Liver (tissue), 8 donors: ENCODE measurements at regions not wholly inside any gene's neighbourhood (a gene's known extent, or its start where the extent isn't known, plus 50 kb on each side); places are given as distances from the start of the nearest gene placed in this dataset.

Experiments
- DNase-seq: peaks from one replicate; pipeline ENCODE4 v3.0.0-alpha.2; 2017; ENCODE audit warnings: low spot score
- H3K27ac ChIP-seq, 2 donors: one replicate each; pipeline ENCODE4 v1.7.0; 2013; ENCODE audit warnings: inconsistent platforms in 2 of 2, low read length in 2 of 2, control low read depth in 1 of 2, low read depth in 1 of 2, mild to moderate bottlenecking in 1 of 2
- H3K27me3 ChIP-seq, 4 donors: one replicate each; pipeline versions ENCODE4 v1.6.1 to v1.7.0; 2013; ENCODE audit warnings: low read length in 3 of 4, inconsistent platforms in 1 of 4, mild to moderate bottlenecking in 1 of 4, moderate library complexity in 1 of 4; ENCODE audit not compliant: control insufficient read depth in 4 of 4, insufficient read depth in 4 of 4
- H3K36me3 ChIP-seq, 4 donors: one replicate each; pipeline versions ENCODE4 v1.6.1 to v1.7.0; 2013; ENCODE audit warnings: low read length in 3 of 4, mild to moderate bottlenecking in 3 of 4, low read depth in 1 of 4, moderate library complexity in 1 of 4; ENCODE audit not compliant: control insufficient read depth in 4 of 4, insufficient read depth in 3 of 4
- H3K4me1 ChIP-seq, 4 donors: one replicate each; pipeline versions ENCODE4 v1.6.1 to v1.7.0; 2013; ENCODE audit warnings: low read length in 3 of 4, mild to moderate bottlenecking in 3 of 4, moderate library complexity in 1 of 4; ENCODE audit not compliant: control insufficient read depth in 4 of 4, insufficient read depth in 4 of 4
- H3K4me3 ChIP-seq, 3 donors: one replicate each; pipeline versions ENCODE4 v1.6.1 to v1.7.0; 2013; ENCODE audit warnings: low read length in 3 of 3, control low read depth in 1 of 3, low read depth in 1 of 3, mild to moderate bottlenecking in 1 of 3
- H3K9ac ChIP-seq, 2 donors: one replicate each; pipeline ENCODE4 v1.7.0; 2013; ENCODE audit warnings: low read length in 2 of 2, mild to moderate bottlenecking in 2 of 2, moderate library complexity in 2 of 2, control low read depth in 1 of 2, low read depth in 1 of 2
- H3K9me3 ChIP-seq, 4 donors: one replicate each; pipeline versions ENCODE4 v1.6.1 to v1.7.0; 2013; ENCODE audit warnings: low read length in 3 of 4; ENCODE audit not compliant: control insufficient read depth in 4 of 4
- FOXA1 ChIP-seq: IDR thresholded peaks from 2 replicates; pipeline ENCODE4 v1.6.1; 2016; ENCODE audit warnings: antibody characterized with exemption
- FOXA2 ChIP-seq: IDR thresholded peaks from 2 replicates; pipeline ENCODE4 v1.6.1; 2016; ENCODE audit warnings: antibody characterized with exemption
- GABPA ChIP-seq, 2 donors: IDR thresholded peaks in 1 of 2; conservative IDR thresholded peaks in 1 of 2; 2 replicates each; pipeline ENCODE4 v1.6.1; 2016; ENCODE audit warnings: antibody characterized with exemption in 2 of 2, mild to moderate bottlenecking in 1 of 2, moderate library complexity in 1 of 2
- HNF4A ChIP-seq, 2 donors: conservative IDR thresholded peaks; 2 replicates each; pipeline ENCODE4 v1.6.1; 2016; ENCODE audit warnings: antibody characterized with exemption in 2 of 2, mild to moderate bottlenecking in 2 of 2
- HNF4G ChIP-seq: IDR thresholded peaks from 2 replicates; pipeline ENCODE4 v1.6.1; 2016; ENCODE audit warnings: antibody characterized with exemption
- JUND ChIP-seq, 2 donors: IDR thresholded peaks; 2 replicates each; pipeline ENCODE4 v1.6.1; 2016; ENCODE audit warnings: antibody characterized with exemption in 2 of 2
- NR2F2 ChIP-seq: IDR thresholded peaks from 2 replicates; pipeline ENCODE4 v1.6.1; 2016; ENCODE audit warnings: antibody characterized with exemption
- RAD21 ChIP-seq, 2 donors: IDR thresholded peaks; 2 replicates each; pipeline ENCODE4 v1.6.1; 2016; ENCODE audit warnings: antibody characterized with exemption in 2 of 2, mild to moderate bottlenecking in 2 of 2
- RXRA ChIP-seq, 2 donors: IDR thresholded peaks; 2 replicates each; pipeline ENCODE4 v1.6.1; 2017 to 2018; ENCODE audit warnings: antibody characterized with exemption in 2 of 2, mild to moderate bottlenecking in 1 of 2
- SP1 ChIP-seq: IDR thresholded peaks from 2 replicates; pipeline ENCODE4 v1.6.1; 2018; ENCODE audit warnings: antibody characterized with exemption, mild to moderate bottlenecking
- TAF1 ChIP-seq: conservative IDR thresholded peaks from 2 replicates; pipeline ENCODE4 v1.6.1; 2016; ENCODE audit warnings: antibody characterized with exemption, mild to moderate bottlenecking
- YY1 ChIP-seq: IDR thresholded peaks from 2 replicates; pipeline ENCODE4 v1.6.1; 2016; ENCODE audit warnings: antibody characterized with exemption, mild to moderate bottlenecking
- WGBS: extraction: QIAGEN DNeasy Blood & Tissue Kit; methylation state at CpG from one replicate; pipeline ENCODE4 v1.1.7; 2013; 5-methylcytosine and 5-hydroxymethylcytosine counted together
- TF ChIP-seq, protein P1 (sequence below): IDR thresholded peaks from 2 replicates; pipeline ENCODE4 v1.6.1; 2016; ENCODE audit warnings: antibody characterized with exemption
- TF ChIP-seq, protein P2 (sequence below): IDR thresholded peaks from 2 replicates; pipeline ENCODE4 v1.6.1; 2016; ENCODE audit warnings: antibody characterized with exemption
- TF ChIP-seq, protein P3 (sequence below): fragments of 150-350 bp; IDR thresholded peaks from 2 replicates; pipeline ENCODE4 v1.5.1; 2017; ENCODE audit warnings: improper control_type of control experiment, low read depth, low read length; ENCODE audit not compliant: missing input control
- donor health status: healthy.
- donor health status: healthy.
- donor health status: healthy.
- donor health status: healthy.
- donor health status: healthy.

DNA sequence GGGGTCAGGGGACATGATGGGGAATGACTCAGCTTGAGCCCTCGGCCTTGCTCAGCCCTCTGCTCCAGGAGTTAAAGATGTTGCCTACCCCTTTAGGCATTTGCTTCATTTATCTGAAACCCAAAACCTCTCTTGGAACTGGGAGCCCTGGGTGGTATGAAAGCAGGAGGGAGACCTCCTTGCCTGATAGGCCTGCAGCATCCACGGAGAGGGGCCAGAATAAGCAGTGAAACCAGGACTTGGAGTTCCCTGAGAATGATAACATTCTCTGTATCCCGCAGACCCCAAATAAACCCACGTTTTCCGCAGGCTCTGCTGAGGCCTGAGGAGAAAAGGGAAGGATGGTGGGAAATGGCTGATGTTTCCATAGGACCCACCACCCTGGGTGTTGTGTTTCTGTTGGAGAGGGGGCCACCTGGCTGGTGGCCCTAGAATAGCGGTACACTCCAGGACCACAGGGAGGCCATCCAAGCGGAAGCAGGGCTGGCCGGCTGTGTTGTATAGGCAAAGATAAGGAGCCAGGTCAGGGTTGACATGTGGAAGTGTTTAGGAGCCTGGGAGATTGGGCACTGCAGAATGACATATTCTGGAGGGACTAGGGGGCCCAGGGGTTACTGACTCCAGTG is 77.4 kb downstream of the FOXD2 start:
- no peaks in the 10 kb centered on the region for H3K36me3 ChIP-seq
- no peak for DNase-seq
- TF ChIP-seq HNF4G (no peak), YY1 (no peak), RXRA (IDR thresholded peaks at IDR 0.05) (no peak), FOXA1 (no peak), RAD21 (IDR thresholded peaks at IDR 0.05) (no peak)
- H3K4me3 ChIP-seq: no peak overlapping the region
- peaks cover 0 to 6% (median 0%) of the 10 kb centered on the region in 4 donors for H3K4me1 ChIP-seq
- H3K27me3 ChIP-seq: no peaks in the 10 kb centered on the region
- peaks cover 0 to 2% (median 0%) of the 10 kb centered on the region in 4 donors for H3K9me3 ChIP-seq
- 86% methylated on average over 8 of the region's 8 CpGs for WGBS
- no peak overlapping the region for H3K9ac ChIP-seq
- no peak overlapping the region for H3K27ac ChIP-seq

DNA sequence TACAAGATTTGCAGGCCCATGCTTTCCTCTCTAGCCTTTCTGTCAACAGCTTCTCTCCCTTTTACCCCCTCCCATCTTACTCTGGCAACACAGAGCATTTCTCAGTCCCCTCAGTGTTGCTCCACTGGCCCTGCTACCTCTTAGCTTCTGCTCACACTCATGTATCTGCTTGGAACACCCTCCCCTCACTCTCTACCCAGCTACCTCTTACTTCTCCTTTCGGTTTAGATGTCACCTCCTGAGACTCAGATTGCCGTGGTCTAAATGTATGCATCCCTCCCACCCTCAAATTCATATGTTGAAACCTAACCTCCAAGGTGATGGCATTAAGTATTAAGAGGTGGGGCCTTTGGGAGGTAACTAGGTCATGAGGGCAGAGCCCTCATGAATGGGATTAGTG is 80.1 kb downstream of the FOXD2 start:
- 91% methylated on average over 2 of the region's 2 CpGs for WGBS
- TF ChIP-seq, protein P1, sequence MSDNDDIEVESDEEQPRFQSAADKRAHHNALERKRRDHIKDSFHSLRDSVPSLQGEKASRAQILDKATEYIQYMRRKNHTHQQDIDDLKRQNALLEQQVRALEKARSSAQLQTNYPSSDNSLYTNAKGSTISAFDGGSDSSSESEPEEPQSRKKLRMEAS: no peak
- TF ChIP-seq FOXA2 (no peak), SP1 (no peak), TAF1 (no peak), RXRA (IDR thresholded peaks at IDR 0.05) (no peak), NR2F2 (no peak), YY1 (no peak), JUND (IDR thresholded peaks at IDR 0.05) (no peak), GABPA (IDR thresholded peaks at IDR 0.05 in 1 of 2, conservative IDR thresholded peaks at IDR 0.05 in 1 of 2) (no peak), HNF4A (conservative IDR thresholded peaks at IDR 0.05) (no peak)
- TF ChIP-seq, protein P2, sequence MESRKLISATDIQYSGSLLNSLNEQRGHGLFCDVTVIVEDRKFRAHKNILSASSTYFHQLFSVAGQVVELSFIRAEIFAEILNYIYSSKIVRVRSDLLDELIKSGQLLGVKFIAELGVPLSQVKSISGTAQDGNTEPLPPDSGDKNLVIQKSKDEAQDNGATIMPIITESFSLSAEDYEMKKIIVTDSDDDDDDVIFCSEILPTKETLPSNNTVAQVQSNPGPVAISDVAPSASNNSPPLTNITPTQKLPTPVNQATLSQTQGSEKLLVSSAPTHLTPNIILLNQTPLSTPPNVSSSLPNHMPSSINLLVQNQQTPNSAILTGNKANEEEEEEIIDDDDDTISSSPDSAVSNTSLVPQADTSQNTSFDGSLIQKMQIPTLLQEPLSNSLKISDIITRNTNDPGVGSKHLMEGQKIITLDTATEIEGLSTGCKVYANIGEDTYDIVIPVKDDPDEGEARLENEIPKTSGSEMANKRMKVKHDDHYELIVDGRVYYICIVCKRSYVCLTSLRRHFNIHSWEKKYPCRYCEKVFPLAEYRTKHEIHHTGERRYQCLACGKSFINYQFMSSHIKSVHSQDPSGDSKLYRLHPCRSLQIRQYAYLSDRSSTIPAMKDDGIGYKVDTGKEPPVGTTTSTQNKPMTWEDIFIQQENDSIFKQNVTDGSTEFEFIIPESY: no peak
- H3K9me3 ChIP-seq: peaks cover 0 to 2% (median 0%) of the 10 kb centered on the region in 4 donors
- H3K4me1 ChIP-seq: peaks cover 5 to 27% (median 16%) of the 10 kb centered on the region in 4 donors
- H3K36me3 ChIP-seq: no peaks in the 10 kb centered on the region
- H3K27ac ChIP-seq: no peak overlapping the region
- H3K27me3 ChIP-seq: no peaks in the 10 kb centered on the region
- H3K9ac ChIP-seq: no peak overlapping the region
- DNase-seq: no peak
- H3K4me3 ChIP-seq: no peak overlapping the region

DNA sequence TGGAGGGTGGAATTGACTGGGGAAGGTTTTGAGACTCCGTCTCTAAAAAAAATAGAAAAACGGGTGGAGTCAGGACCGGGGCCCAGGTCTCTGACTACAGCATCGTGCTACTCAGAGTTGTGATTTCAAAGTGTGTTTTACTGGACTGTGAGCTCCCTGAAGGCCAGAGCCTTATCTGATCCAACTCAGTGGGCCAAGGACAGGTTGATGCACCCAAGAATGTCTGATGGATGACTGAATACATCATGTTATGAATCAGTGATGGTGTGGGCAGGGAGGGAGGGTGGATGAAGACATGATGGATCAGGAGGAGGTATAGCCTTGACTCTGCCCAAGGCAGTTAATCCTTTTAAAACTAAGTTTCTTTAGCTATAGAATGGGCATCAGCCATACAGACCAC is 81.6 kb downstream of the FOXD2 start:
- Histone ChIP-seq H3K9me3 (no peaks in the 10 kb centered on the region), H3K4me1 (peaks cover 5 to 37% (median 31%) of the 10 kb centered on the region in 4 donors), H3K27ac (no peak overlapping the region), H3K36me3 (no peaks in the 10 kb centered on the region), H3K9ac (no peak overlapping the region), H3K4me3 (no peak overlapping the region), H3K27me3 (no peaks in the 10 kb centered on the region)
- WGBS: 94% methylated on average over 4 of the region's 4 CpGs
- TF ChIP-seq, protein P3, sequence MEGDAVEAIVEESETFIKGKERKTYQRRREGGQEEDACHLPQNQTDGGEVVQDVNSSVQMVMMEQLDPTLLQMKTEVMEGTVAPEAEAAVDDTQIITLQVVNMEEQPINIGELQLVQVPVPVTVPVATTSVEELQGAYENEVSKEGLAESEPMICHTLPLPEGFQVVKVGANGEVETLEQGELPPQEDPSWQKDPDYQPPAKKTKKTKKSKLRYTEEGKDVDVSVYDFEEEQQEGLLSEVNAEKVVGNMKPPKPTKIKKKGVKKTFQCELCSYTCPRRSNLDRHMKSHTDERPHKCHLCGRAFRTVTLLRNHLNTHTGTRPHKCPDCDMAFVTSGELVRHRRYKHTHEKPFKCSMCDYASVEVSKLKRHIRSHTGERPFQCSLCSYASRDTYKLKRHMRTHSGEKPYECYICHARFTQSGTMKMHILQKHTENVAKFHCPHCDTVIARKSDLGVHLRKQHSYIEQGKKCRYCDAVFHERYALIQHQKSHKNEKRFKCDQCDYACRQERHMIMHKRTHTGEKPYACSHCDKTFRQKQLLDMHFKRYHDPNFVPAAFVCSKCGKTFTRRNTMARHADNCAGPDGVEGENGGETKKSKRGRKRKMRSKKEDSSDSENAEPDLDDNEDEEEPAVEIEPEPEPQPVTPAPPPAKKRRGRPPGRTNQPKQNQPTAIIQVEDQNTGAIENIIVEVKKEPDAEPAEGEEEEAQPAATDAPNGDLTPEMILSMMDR: no peak
- TF ChIP-seq FOXA1: no peak
- TF ChIP-seq SP1: no peak
- no peak for TF ChIP-seq GABPA (IDR thresholded peaks at IDR 0.05 in 1 of 2, conservative IDR thresholded peaks at IDR 0.05 in 1 of 2)
- TF ChIP-seq RXRA (IDR thresholded peaks at IDR 0.05): no peak
- TF ChIP-seq FOXA2: no peak
- DNase-seq: no peak
